Uterus (tissue), 2 donors: ENCODE measurements at regions not wholly inside any gene's neighbourhood (a gene's known extent, or its start where the extent isn't known, plus 50 kb on each side); places are given as distances from the start of the nearest gene placed in this dataset.

Experiments used
- CTCF ChIP-seq, 4 experiments: fragments of 200-600 bp in 2 of 4; fragments of 450-650 bp in 2 of 4; sonication (generic) in 2 of 4; IDR thresholded peaks; one replicate each; pipeline ENCODE4 v1.5.1; 2016 to 2019; ENCODE audit warnings: antibody characterized with exemption in 4 of 4, mild to moderate bottlenecking in 2 of 4, moderate library complexity in 1 of 4
- POLR2A ChIP-seq, 2 donors: fragments of 450-650 bp; IDR thresholded peaks; one replicate each; pipeline ENCODE4 v1.6.1; 2016; ENCODE audit warnings: antibody characterized with exemption in 2 of 2, mild to moderate bottlenecking in 1 of 2, moderate library complexity in 1 of 2

- TF ChIP-seq CTCF (IDR thresholded peaks at IDR 0.05) (no peak), POLR2A (IDR thresholded peaks at IDR 0.05) (no peak)
Measured at GRCh38 chr4:34419871-34420270, 1824.4 kb downstream of the ARAP2 start.
